ENCODE measurements at regions not wholly inside any gene's neighbourhood (a gene's known extent, or its start where the extent isn't known, plus 50 kb on each side); places are given as distances from the start of the nearest gene placed in this dataset.

DNA sequence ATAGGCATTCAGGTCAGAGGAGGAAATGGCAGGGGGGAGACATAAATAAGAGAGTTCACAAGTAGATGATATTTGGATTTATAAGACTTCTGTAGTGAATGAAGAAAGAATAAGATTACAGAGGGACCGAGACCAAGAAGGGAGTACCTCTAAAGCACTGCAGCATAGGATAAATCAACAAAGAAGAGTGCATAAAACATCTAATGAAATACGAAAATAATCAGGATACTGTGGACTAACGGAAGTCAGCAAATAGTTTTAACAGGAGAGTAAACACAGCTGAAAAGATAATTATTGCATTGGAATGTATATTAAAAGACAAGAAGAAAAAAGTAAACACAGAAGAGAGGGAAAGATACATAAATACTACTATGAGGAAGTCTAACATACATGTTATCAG is 921.9 kb upstream of the PRMT6 start:
- TF ChIP-seq, protein P1, sequence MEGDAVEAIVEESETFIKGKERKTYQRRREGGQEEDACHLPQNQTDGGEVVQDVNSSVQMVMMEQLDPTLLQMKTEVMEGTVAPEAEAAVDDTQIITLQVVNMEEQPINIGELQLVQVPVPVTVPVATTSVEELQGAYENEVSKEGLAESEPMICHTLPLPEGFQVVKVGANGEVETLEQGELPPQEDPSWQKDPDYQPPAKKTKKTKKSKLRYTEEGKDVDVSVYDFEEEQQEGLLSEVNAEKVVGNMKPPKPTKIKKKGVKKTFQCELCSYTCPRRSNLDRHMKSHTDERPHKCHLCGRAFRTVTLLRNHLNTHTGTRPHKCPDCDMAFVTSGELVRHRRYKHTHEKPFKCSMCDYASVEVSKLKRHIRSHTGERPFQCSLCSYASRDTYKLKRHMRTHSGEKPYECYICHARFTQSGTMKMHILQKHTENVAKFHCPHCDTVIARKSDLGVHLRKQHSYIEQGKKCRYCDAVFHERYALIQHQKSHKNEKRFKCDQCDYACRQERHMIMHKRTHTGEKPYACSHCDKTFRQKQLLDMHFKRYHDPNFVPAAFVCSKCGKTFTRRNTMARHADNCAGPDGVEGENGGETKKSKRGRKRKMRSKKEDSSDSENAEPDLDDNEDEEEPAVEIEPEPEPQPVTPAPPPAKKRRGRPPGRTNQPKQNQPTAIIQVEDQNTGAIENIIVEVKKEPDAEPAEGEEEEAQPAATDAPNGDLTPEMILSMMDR (IDR thresholded peaks at IDR 0.05): no peak
- no peak for TF ChIP-seq EZH2 (IDR thresholded peaks at IDR 0.05)
- no peak for TF ChIP-seq EZH2phosphoT487 (IDR thresholded peaks at IDR 0.05)
